ENCODE measurements at regions not wholly inside any gene's neighbourhood (a gene's known extent, or its start where the extent isn't known, plus 50 kb on each side); places are given as distances from the start of the nearest gene placed in this dataset.

- H3K36me3 ChIP-seq = no peaks in the 10 kb centered on the region
- no peak for DNase-seq
- H3K4me3 ChIP-seq (ENCODE audit: low read depth, low read length) = no peak overlapping the region
- no peaks in the 10 kb centered on the region for H3K9me3 ChIP-seq (ENCODE audit: severe bottlenecking)
- H3K27ac ChIP-seq = no peak overlapping the region
- H3K27me3 ChIP-seq (ENCODE audit: insufficient read depth, low read depth, severe bottlenecking) = no peaks in the 10 kb centered on the region
- no peak for TF ChIP-seq CTCF (IDR thresholded peaks at IDR 0.05; ENCODE audit: low read depth, low read length)
These were observed 346.0 kb downstream of the CYRIA start for GRCh38 chr2:16319551-16320121.

- H3K27ac ChIP-seq = no peak overlapping the region
- DNase-seq = peak; percentile 54
- TF ChIP-seq CTCF (IDR thresholded peaks at IDR 0.05; ENCODE audit: low read depth, low read length) = no peak; the same call in 1 of the 2 replicates
These were observed 347.0 kb downstream of the CYRIA start for GRCh38 chr2:16318474-16319195.

DNA sequence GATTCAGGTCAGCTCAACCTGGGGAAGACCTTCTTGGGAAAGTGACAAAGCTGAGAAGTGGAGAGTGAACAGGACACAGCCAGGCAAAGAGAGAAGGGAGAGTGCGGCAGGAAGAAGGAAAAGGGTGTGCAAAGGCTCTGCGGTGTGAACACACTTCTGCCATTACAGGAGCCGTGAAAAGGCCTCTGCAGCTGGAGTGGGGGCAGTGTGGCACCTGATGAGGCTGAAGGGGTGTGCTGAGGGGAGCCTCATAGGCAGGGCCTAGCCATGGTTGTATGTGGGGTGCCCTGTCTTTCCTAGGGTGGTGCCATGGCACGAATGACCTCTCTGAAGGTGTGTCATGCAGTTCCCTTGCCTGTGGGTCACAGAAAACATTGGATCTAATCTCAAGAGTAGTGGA is 347.6 kb downstream of the CYRIA start:
- no peak for DNase-seq
- TF ChIP-seq CTCF (IDR thresholded peaks at IDR 0.05; ENCODE audit: low read depth, low read length) = no peak
- H3K36me3 ChIP-seq = no peaks in the 10 kb centered on the region
- H3K4me3 ChIP-seq (ENCODE audit: low read depth, low read length) = no peak overlapping the region
- H3K27ac ChIP-seq = no peak overlapping the region
- H3K27me3 ChIP-seq (ENCODE audit: insufficient read depth, low read depth, severe bottlenecking) = no peaks in the 10 kb centered on the region
- H3K9me3 ChIP-seq (ENCODE audit: severe bottlenecking) = peaks cover 5% of the 10 kb centered on the region

More at GRCh38 chr2:16318474-16319195, 347.0 kb downstream of the CYRIA start:
- no peaks in the 10 kb centered on the region for H3K36me3 ChIP-seq
- H3K9me3 ChIP-seq (ENCODE audit: severe bottlenecking) = peaks cover 2% of the 10 kb centered on the region
- no peaks in the 10 kb centered on the region for H3K27me3 ChIP-seq (ENCODE audit: insufficient read depth, low read depth, severe bottlenecking)
- no peak overlapping the region for H3K4me3 ChIP-seq (ENCODE audit: low read depth, low read length)

DNA sequence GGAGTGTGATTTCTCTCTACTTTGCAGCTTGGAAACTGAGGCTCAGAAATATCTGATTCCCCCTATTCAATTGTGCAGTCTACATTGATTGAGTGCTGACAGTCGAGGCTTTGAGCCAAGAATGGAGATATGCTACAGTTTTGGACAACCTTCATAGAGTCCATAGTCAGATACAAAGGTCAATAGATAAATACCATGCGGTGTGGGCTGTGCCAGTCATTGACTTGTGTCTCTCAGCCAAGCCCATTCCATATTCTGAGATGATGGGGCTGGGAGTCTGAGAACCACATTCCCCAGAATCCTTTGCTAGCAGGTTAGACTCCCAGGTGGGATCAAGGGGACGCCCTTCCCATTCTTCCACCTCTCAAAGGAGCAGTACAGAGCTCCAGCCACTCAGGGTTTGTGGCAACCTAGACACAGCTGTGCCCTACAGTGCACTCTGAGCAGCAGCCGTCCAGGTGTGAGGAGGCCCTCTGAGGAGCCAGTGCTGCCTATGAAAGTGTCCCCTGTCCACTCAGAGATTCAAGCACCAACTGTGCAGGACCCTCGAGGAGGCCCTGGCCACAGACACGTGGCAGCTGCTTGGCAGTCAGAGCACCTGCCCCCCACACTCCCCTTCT is 348.3 kb downstream of the CYRIA start:
- DNase-seq = no peak
- Histone ChIP-seq H3K36me3 (no peaks in the 10 kb centered on the region), H3K9me3 (ENCODE audit: severe bottlenecking) (peaks cover 5% of the 10 kb centered on the region), H3K4me3 (ENCODE audit: low read depth, low read length) (no peak overlapping the region), H3K27ac (no peak overlapping the region), H3K27me3 (ENCODE audit: insufficient read depth, low read depth, severe bottlenecking) (no peaks in the 10 kb centered on the region)
- TF ChIP-seq CTCF (IDR thresholded peaks at IDR 0.05; ENCODE audit: low read depth, low read length) = no peak

GRCh38 chr2:16316456-16317210 is 349.0 kb downstream of the CYRIA start:
- DNase-seq = no peak
- H3K9me3 ChIP-seq (ENCODE audit: severe bottlenecking) = peaks cover 5% of the 10 kb centered on the region
- no peaks in the 10 kb centered on the region for H3K27me3 ChIP-seq (ENCODE audit: insufficient read depth, low read depth, severe bottlenecking)
- no peaks in the 10 kb centered on the region for H3K36me3 ChIP-seq
- no peak overlapping the region for H3K4me3 ChIP-seq (ENCODE audit: low read depth, low read length)
- no peak for TF ChIP-seq CTCF (IDR thresholded peaks at IDR 0.05; ENCODE audit: low read depth, low read length)
- H3K27ac ChIP-seq = no peak overlapping the region

Data from WERI-Rb-1 (cell line).